SW 1271 (cell line): ENCODE measurements at regions not wholly inside any gene's neighbourhood (a gene's known extent, or its start where the extent isn't known, plus 50 kb on each side); places are given as distances from the start of the nearest gene placed in this dataset.
"Not testable (repeated sequence)": the region's sequence is repeated elsewhere in the genome, so short reads cannot be mapped to it uniquely, and the experiment has no call there.

Experiments
- DNase-seq, 2 experiments: peaks; one replicate each; lab custom pipeline; 2025; lab: John Stamatoyannopoulos, UW

DNA sequence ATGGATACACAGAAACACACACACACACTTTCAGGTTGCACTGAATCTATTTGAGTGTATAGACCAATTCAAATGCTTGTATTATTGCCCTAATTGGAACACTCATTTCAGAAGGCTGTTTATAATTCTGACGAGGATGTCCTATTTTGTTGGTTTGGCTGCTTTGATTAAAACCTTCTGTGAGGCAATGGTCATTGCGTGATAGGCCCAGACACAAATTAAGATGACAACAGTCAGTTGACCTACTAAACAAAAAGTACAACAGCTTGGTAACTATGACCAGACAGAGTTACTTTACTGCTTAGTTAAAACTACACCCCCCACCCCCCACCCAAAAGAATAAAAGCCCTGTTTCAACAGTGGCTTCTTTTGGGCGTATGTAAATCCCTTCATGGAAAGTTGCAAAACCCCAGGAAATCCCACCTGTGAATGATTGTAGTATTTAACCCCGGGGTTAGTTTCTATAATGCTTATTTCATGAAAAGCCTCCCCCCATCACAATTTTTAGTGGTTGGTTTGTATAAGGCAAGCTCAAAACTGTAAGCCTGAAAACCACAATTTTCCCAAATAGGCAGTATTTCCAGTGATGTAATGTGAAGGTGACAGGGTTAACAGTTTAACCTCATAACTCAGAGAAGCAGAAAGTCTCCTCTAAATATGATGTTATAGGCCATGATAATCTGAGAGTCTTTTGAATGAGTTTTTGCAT is 340.8 kb downstream of the FGF10 start:
- no peak for DNase-seq

DNA sequence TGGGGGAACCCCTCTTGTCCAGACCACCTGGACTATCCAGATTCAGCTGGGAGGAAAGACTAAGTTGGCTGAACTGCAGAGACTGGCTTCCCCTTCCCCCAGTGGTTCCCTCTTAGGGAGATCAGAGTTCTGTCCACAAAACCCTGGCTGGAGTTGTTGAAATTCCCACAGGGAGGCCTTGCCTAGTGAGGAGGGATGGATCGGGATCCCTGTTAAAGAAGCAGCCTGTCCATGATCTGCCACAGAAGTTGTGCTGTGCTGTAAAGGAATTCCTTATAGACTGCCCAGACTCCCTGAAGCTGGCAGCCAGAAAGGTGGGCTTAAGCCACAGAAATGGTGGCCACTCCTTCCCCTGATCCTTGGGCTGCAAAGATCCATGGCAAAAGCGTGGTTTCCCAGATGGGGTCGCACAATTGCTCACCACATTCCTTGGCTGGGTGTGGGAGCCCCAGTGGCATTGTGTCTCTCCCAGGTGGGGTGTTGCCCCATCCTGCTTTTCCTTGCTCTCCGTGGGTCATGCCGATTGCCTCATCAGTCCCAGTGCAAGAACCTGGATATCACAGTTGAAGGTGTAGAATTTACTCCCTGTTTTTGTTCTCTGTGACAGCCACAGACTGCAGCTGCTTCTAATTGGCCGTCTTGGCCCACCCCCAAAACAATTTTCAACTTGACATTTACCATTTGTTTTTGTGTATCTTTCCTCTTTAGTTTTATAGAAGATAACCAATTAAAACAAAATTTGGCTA is 342.4 kb downstream of the FGF10 start:
- no peak for DNase-seq

DNA sequence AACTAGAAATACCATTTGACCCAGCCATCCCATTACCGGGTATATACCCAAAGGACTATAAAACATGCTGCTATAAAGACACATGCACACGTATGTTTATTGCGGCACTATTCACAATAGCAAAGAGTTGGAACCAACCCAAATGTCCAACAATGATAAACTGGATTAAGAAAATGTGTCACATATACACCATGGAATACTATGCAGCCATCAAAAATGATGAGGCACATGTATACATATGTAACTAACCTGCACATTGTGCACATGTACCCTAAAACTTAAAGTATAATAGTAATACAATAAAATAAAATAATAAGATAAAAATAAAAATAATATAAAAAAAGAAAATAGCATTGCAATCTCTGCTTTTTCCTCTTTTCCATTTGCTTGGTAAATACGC is 344.7 kb downstream of the FGF10 start:
- not testable (repeated sequence) for DNase-seq

DNA sequence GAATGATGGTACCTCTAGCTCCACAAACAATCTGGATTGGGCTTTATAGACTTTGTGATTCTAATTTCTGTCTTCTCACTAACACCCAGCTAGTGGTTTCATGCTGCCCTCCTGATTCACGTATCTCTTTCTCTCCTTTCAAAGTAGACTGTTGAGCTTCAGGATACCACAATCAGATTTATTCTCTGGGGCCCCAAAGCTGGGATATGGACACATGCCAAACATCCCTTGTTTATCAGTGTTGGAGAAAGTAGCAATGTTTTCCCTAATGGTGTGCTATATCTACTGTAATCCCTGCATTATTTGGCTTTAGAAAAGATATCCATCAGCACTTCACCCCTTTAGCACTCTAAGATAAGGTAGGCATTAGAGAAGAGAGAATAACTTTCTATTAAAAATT is 361.0 kb downstream of the FGF10 start:
- DNase-seq: no peak

DNA sequence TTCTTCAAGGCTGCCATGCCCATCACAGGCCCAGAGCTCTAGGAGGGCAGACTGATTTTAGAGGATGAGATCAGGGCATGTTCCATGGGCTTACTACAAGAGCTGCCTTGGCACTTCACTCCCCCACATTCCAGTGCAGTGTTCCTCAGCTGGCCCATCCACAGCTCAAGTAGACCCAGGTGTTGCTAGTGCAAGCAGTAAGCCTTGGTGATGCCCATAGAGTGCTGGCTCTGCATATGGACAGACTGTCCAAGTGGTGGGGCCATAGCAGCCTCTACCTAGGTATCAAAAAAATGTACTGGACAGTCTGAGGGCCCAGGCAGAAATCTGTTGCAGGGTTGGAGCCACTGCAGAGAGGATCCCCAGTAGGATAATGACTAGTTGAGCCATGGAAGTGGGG is 366.6 kb downstream of the FGF10 start:
- no peak for DNase-seq

DNA sequence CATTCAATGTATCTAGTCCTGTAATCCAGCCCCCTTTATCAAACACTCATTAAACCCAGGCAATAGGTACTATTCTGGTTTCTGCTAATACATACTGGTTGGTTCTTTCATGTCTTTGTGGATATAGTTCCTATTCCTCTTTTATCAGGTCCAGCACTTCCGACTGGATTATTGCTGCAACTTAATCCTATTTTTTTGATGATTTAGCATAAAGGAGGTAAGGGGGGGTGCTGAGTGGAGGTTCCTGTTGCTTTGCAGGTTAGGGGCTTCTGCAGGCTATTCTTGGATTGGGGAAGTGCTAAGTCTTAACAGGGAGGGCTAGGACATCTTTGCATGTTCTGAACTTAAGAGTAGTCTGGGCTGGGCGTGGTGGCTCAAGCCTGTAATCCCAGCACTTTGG is 377.7 kb downstream of the FGF10 start:
- no peak for DNase-seq

DNA sequence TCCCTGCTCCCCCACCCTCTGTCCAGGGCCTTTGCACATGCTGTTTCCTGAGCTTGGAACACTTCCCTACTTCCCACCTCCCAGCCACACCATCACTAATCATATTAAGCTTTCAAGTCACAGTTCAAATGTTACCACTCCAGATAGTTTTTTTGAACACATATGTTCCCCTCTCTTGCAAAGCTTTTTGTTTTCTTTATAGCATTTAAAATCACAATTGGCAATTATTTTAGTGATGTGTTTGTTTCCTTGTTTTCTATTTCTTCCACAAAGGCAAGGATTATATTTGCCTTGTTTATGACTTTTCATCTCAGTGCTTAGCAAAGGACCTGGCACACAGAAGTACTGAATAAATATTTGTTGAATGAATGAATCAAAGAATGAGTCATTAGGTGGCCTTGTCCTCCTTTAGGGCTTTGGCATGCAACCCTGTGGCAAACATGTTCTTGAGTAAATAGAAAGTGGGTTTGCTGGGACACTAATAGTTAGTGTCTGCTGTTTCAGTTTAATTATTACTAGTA is 386.8 kb downstream of the FGF10 start:
- no peak for DNase-seq

DNA sequence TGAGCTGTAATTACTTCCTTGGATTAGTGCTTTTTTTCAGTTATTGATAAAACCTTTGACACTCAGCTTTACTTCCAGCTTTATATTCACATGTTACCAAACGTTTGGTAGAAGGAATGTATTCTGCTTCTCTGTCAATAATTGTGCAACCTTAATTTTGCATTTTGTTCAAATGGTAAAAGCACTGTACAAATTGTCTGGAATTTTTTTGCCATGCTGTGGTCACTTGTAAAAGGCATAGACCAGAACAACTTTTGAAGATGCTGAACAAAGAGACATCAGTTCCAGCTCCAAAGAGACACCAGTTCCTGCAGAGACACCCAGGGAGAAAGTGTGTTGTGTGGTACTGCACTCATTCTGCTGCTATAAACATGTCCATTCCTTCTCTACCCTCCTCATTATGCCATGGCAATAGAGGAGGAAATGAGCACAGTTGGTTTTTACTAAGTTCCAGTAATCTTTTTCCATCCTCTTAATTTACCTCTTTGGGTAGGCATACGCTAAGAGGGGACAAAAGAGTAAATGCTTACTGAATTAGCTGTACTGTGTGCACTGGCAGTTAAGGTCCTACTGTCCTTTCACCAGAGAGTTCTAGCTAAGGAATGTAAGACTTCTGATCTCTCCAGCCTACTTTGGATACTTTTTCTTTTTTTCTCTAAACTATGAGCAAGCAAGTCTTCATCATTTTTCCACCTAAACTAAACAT is 387.4 kb downstream of the FGF10 start:
- DNase-seq: no peak

DNA sequence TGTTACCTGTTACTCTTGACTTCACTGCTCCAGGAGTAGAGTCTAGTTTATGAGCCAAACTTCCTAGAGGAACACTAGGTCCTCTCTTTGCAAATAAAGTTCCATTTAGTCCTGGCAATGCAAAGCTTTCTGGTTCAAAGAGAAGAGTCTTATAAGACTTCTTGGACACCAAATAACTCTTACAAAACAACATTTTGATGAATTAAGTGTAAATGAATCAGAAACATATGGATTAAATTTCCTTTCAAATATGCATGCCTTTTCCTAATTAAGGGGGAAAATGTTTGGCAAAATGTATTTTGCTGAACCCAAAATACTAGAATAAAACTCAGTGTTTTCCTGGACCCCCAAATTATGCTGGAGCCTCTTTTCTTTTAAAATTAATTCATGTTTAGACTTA is 388.0 kb downstream of the FGF10 start:
- DNase-seq: no peak

DNA sequence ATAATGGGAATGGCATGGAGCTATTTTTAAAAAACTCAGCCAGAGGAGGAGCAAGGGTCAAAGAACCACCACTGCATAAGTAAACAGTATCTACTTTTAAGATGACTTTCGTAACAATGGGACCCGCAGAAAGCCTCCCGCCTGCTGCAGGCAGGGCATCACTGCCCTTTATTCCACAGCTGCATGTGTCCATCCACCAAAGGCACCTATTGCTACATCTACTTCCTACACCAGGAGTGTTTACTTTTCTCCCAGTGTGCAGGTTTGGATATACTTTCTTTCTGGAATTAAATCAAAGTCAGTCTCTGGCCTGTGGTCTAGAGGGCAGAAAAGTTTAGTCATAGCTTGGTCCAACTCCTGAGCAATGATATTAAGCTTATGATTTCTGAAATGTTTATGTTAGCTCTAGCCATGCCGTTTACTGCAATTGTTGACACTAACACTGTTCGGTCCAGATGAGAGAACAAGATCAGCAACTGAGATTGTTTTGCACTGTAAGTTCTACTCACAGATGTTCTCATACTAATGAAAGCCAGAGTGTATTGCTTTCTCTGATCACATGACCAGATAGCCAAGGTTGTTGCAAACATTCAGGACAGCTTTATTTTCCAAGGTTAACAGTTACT is 391.5 kb downstream of the FGF10 start:
- DNase-seq: no peak

DNA sequence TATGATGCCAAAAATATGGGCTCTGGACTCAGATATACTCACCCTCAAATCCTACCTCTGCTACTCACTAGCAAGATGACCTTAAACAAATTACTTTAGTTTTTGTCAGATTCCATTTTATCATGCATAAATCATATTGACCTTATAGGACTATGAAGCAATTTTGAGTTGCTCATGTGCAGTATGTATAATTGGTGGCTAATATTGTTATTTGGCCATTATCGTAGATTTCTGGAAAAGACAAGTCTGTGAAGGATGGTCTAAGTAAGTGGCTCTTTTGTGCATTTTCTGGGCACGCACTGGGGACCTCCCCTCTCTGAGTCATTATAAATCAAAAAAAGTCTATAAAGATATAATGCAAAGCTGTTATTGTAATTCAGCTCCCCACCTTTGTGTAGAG is 393.0 kb downstream of the FGF10 start:
- no peak for DNase-seq

DNA sequence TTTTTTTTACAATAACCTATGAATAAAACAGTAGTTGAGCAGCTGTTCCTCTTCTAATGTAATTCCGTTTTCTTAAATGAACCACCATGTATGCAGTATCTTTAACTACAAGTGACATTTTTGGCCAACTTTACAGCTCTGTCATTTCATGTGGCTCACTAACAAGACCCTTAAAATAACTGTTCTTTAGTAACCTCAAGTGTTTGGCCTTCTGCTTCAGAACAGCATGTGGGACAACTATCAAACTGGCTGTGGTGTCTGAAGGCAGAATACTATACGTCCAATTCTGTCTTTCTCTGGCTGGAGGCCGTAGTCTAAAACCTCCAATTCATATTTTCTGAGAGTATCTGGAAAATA is 391.4 kb downstream of the NNT start:
- no peak for DNase-seq

DNA sequence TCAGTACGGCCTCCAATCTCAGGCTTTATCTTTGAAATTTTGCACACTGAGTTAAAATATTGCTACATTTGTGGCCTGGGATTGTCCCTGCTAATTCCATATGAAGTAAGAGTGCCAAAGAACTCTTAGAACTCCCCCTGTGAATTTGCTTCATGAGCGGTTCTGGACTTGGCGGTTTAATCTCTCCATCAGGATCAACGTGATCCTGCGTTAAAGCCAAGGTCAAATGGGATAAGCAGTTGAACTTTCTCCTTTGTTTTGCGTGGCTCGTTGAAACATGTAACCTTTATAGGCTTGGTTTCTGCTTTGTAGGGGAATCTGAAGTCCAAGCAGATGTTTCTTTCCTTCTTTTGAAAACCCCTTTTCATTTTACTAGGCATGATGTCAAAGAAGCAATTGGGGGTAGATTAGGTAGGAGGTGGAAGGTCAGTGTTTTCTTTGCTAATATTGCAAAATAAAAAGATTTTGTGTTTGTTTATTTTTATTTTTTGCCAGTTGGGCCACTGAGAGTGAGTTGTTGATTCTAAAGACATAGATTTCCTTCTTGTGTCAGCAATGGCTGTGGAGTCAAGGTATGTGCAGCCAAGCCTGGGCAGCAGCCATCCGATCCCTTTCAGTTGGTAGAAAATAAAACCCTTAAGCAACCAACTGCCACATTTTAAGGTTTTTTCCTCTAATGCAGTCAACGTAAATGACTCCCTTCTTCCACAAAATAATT is 390.8 kb downstream of the NNT start:
- no peak for DNase-seq

DNA sequence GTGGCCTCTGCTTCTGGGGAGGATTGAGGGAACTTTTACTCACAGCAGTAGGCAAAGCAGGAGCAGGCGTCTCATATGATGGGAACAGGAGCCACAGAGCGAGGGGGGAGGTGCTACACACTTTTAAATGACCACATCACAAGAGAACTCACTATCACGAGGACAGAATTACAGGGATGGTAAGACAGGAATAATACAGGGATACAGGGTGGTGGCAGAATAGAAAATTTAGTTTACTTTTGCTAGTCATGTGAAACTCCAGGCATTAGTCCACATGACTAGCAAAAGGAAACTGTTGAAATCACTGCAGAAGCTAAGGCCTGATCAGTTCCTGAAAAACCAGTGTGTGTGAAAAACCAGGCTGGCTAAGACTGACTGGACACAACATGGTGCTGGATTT is 382.4 kb downstream of the NNT start:
- DNase-seq: no peak

DNA sequence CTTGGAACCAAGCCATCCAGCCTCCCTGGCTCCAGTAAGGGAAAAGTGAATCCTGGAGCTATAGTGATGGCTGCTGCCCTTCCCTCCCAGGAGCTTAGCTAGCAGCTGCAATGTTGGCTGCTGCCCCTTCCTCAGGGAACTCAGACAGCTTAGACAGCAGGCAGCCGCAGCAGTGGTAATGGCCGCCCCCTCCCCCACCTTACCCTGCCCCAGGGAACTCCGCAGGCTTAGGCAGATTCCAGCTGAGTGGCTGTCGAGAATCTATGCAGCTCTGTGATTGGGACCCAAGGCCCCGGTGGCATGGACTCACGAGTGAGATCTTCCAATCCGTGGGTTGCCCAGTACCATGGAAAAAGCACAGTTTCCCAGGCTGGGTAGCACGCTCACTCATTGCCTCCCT is 378.6 kb downstream of the NNT start:
- no peak for DNase-seq

DNA sequence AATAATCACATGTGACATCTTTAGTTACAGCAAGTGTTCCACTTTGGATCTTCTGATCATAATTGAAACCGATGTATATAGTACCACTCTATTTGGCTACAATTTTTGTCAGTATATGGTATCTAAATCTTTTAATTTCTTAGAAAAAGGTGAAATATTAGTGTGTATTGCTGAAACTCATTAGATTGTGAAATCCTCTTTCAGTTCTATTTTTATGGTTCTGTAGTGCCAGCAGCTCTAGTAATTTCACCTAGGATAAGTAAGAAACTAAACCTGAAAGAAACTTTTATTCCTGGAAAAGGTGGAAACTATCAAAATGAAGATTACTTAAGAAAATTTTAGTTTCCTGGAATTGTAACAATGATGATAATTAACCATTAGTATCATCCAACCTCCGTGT is 370.9 kb downstream of the NNT start:
- DNase-seq: no peak

DNA sequence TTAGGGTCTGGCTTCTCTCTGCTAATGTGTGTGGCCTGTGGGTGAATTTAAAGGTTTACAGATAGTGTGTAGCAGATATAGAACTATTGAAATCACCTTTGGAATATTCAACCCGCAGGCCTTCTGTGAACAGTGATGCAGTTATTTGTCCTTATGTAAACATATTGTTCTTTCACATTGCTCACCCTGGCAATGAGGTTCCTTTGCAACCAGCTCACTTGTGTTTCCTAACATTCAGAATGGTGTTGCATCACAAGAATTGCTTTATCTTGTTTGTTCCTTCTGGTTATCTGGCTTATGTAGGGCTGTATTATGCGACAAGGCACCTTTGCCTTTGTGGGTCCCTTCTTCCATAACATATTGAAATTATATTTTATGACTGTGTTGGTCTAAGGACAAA is 370.3 kb downstream of the NNT start:
- no peak for DNase-seq

DNA sequence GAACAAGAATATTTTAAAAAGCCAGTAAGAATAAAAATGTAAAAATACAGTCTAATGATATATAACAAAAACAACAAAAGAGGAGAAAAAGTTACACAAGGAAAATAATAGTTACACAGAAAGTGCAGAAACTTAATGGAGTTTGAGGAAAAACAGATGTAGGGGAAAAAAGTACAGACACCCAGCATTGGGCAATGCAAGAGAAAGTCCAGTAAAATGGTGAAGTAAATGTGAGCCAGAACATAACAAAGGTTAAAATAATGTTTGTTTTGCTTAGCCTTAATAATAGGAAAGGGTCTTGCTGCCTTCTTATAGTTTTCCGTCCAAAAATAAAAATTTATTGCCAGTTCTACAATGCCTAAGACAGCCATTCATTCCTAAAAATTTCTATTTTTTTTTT is 364.2 kb downstream of the NNT start:
- no peak for DNase-seq

DNA sequence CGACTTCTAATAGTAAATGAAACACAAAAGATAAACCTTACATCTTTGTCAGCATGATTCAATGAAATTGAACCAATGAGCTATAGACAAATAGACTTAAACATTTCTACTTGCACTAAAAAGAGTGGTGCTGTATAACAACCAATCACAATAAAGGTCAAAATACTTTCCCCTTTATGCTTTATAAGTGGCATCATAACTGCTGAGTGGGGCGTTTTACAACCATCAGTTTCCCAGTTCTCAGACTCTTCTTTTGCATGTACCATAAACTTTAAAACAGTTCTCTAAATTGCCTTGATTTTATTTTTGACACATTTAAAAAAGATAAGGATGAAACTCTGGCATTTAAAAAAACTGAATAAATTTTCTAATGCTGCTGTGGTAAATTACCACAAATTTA is 356.2 kb downstream of the NNT start:
- no peak for DNase-seq

DNA sequence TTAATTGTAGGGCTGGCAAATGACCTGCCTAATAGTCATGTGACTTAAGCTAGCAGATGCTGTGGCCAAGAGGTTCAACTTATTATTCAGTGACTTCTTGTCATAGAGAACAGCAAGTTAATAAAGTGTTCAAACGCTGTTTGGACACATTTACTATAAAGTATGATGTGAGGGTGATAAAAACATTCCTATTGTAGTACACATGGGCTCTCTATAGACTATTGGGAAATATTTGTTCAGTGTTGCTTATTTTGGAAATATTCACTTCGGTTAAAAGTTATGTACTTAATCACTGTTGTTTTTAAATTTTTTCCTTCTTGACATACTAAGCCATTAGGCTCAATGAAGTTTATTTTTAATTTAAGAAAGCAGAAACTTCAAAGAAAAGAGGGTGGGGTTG is 345.0 kb downstream of the NNT start:
- no peak for DNase-seq

DNA sequence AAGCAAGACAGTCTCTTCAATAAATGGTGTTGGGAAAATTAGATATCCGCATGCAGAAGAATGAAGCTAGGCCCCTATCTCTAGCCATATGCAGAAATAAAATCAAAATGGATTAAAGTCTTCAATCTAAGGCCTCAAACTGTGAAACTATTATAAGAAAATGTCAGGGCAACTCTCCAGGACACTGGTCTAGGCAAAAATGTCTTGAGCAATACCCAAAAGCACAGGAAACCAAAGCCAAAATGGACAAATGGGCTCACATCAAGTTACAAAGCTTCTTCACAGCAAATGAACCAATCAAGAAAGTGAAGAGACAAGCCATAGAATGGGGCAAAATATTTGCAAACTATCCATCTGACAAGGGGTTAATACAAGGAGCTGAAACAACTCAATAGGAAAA is 338.8 kb downstream of the NNT start:
- DNase-seq: no peak

DNA sequence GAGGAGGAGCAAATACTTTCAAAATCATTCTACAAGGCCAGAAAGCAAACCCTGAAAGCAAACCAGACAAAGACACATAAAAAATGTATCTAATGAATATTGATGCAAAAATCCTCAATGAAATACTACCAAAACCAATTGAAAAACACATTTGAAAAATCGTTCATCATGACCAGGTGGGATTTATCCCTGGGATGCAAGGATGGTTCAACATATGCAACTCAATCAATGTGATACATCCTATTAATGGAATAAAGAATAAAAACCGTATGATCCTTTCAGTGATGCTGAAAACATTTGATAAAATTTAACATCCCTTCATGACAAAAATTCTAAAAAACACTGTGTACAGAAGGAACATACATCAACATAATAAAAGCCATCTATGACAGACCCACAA is 337.6 kb downstream of the NNT start:
- no peak for DNase-seq
